Choroid plexus epithelial cell (primary cell): ENCODE measurements at regions not wholly inside any gene's neighbourhood (a gene's known extent, or its start where the extent isn't known, plus 50 kb on each side); places are given as distances from the start of the nearest gene placed in this dataset.

Experiments used
- DNase-seq: peaks from one replicate; pipeline ENCODE4 v3.0.0-alpha.2; 2010; ENCODE audit warnings: low read depth
- H3K4me3 ChIP-seq: 2 replicates; pipeline ENCODE4 v1.5.1; 2011; ENCODE audit warnings: low read depth, mild to moderate bottlenecking, control low read depth, low read length, moderate library complexity
- CTCF ChIP-seq: conservative IDR thresholded peaks from 2 replicates; pipeline ENCODE4 v1.5.1; 2011; ENCODE audit warnings: low read depth, mild to moderate bottlenecking, control low read depth, inconsistent platforms, low read length, moderate library complexity

- DNase-seq, result no peak
- TF ChIP-seq CTCF, result no peak
- no peak overlapping the region for H3K4me3 ChIP-seq
Observed at GRCh38 chr6:159440911-159441703, 251.9 kb downstream of the SOD2 start.

DNA sequence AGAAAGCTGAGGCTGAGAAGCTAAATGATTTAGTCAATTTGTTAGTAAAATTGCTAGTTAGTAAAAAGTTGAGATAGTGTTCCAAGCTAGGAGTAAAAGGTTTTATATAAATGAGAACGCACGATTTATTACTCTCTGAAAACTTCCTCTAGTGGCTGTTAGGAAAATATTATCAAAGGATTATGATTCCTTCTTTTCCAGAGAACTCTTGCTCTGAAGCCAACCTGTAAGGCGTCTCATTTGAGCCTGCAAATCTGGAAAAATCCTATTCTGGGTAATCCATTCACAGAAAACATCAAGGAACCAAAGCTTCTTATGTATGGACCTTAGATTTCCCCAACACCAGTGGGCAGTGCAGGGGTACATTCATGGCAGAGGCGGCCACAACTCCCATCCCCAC, 252.7 kb downstream of the SOD2 start:
- no peak for DNase-seq
- no peak for TF ChIP-seq CTCF
- no peak overlapping the region for H3K4me3 ChIP-seq

DNA sequence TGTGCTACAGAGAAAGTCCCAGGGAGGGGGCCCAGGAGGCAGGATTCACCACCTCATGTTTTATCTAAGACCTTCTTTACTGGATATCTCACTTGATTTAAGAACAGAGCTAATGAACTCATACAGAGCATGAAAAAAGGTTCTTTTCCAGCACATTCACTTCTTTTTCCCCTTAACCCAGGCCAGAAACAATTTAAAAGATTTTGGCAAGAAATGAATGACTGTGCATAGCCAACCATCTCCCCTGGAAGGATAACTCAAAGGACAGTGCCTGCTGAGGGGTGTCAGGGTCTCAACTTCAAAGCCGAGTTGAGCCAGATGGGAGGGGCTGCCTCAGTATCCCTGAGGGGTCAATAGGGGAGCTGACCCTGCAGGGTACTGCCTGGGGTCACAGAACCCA, 253.4 kb downstream of the SOD2 start:
- TF ChIP-seq CTCF, result no peak
- DNase-seq, result no peak
- H3K4me3 ChIP-seq, result no peak overlapping the region

GRCh38 chr6:159438106-159438505, 254.9 kb downstream of the SOD2 start:
- no peak for DNase-seq
- H3K4me3 ChIP-seq, result no peak overlapping the region
- TF ChIP-seq CTCF, result no peak

- no peak for TF ChIP-seq CTCF
- DNase-seq, result no peak
- H3K4me3 ChIP-seq, result no peak overlapping the region
Observed at GRCh38 chr6:159436581-159436980, 256.5 kb downstream of the SOD2 start.

- DNase-seq, result no peak
- no peak for TF ChIP-seq CTCF
- H3K4me3 ChIP-seq, result no peak overlapping the region
Observed at GRCh38 chr6:159435701-159436100, 257.3 kb downstream of the SOD2 start.

GRCh38 chr6:159434410-159434809, 258.6 kb downstream of the SOD2 start:
- H3K4me3 ChIP-seq, result no peak overlapping the region

More at GRCh38 chr6:159434410-159434809, 258.6 kb downstream of the SOD2 start:
- TF ChIP-seq CTCF, result no peak
- DNase-seq, result no peak
